SK-N-SH treated with all-trans-retinoic acid at 6 μM for 48 hours (cell line): ENCODE measurements at regions not wholly inside any gene's neighbourhood (a gene's known extent, or its start where the extent isn't known, plus 50 kb on each side); places are given as distances from the start of the nearest gene placed in this dataset.
A peak's percentile ranks its signal among the peaks of the same experiment; 100 is the strongest.

Experiments
- ATAC-seq: fragments of 200-7000 bp; cut with Tn5 transposase; 3 replicates; pipeline ENCODE4 v1.9.1; 2020; ENCODE audit warnings: mild to moderate bottlenecking, moderate library complexity
- ARNTL ChIP-seq: fragments of 450-650 bp; formaldehyde crosslinking; IDR thresholded peaks from 2 replicates; pipeline ENCODE4 v1.5.0; 2020; ENCODE audit warnings: low read depth, mild to moderate bottlenecking, moderate library complexity, borderline replicate concordance
- BACH2 ChIP-seq: fragments of 250-450 bp; sonication (Bioruptor Pico); IDR thresholded peaks from 2 replicates; pipeline ENCODE4 v1.9.0; 2021; ENCODE audit warnings: mild to moderate bottlenecking, borderline replicate concordance
- CSRNP3 ChIP-seq: fragments of 250-450 bp; sonication (Bioruptor Pico); IDR thresholded peaks from 2 replicates; pipeline ENCODE4 v1.5.1; 2021; ENCODE audit warnings: mild to moderate bottlenecking, moderate library complexity
- ESRRG ChIP-seq: fragments of 250-450 bp; sonication (Bioruptor Pico); IDR thresholded peaks from 2 replicates; pipeline ENCODE4 v1.6.1; 2021; ENCODE audit warnings: mild to moderate bottlenecking
- GLIS3 ChIP-seq: fragments of 250-450 bp; sonication (Bioruptor Pico); IDR thresholded peaks from 2 replicates; pipeline ENCODE4 v1.5.0; 2020; ENCODE audit warnings: mild to moderate bottlenecking, moderate library complexity
- ISL1 ChIP-seq: fragments of 250-450 bp; sonication (Bioruptor Pico); IDR thresholded peaks from 2 replicates; pipeline ENCODE4 v2.1.2; 2022; ENCODE audit warnings: mild to moderate bottlenecking, moderate library complexity
- OSR1 ChIP-seq: fragments of 250-450 bp; sonication (Bioruptor Pico); IDR thresholded peaks from 2 replicates; pipeline ENCODE4 v1.8.0; 2022; ENCODE audit warnings: moderate library complexity, mild to moderate bottlenecking, inconsistent platforms
- PPARA ChIP-seq: fragments of 250-450 bp; sonication (Bioruptor Pico); IDR thresholded peaks from 2 replicates; pipeline ENCODE4 v1.5.0; 2020; ENCODE audit warnings: mild to moderate bottlenecking, borderline replicate concordance
- RARB ChIP-seq: fragments of 250-450 bp; sonication (Bioruptor Pico); IDR thresholded peaks from 2 replicates; pipeline ENCODE4 v1.8.0; 2021; ENCODE audit warnings: mild to moderate bottlenecking, moderate library complexity
- SNAI2 ChIP-seq: fragments of 250-450 bp; sonication (Bioruptor Pico); IDR thresholded peaks from 2 replicates; pipeline ENCODE4 v1.5.0; 2020; ENCODE audit warnings: mild to moderate bottlenecking, moderate library complexity
- TCF4 ChIP-seq: fragments of 250-450 bp; sonication (Bioruptor Pico); IDR thresholded peaks from 2 replicates; pipeline ENCODE4 v1.8.0; 2021; ENCODE audit warnings: mild to moderate bottlenecking, moderate library complexity, borderline replicate concordance
- TOX ChIP-seq: fragments of 250-450 bp; sonication (Bioruptor Pico); IDR thresholded peaks from 2 replicates; pipeline ENCODE4 v1.8.0; 2021; ENCODE audit warnings: mild to moderate bottlenecking, moderate library complexity, borderline replicate concordance
- ZC3H10 ChIP-seq: fragments of 250-450 bp; sonication (Bioruptor Pico); IDR thresholded peaks from 2 replicates; pipeline ENCODE4 v1.5.1; 2021; ENCODE audit warnings: mild to moderate bottlenecking, moderate library complexity
- ZFP3 ChIP-seq: fragments of 250-450 bp; sonication (Bioruptor Pico); IDR thresholded peaks from 2 replicates; pipeline ENCODE4 v1.5.0; 2020; ENCODE audit warnings: mild to moderate bottlenecking, moderate library complexity
- ZFP30 ChIP-seq: fragments of 450-650 bp; formaldehyde crosslinking; IDR thresholded peaks from 2 replicates; pipeline ENCODE4 v1.5.0; 2022; ENCODE audit warnings: mild to moderate bottlenecking, moderate library complexity
- ZNF565 ChIP-seq: fragments of 450-650 bp; formaldehyde crosslinking; conservative IDR thresholded peaks from 2 replicates; pipeline ENCODE4 v1.5.0; 2020; ENCODE audit warnings: low read depth, mild to moderate bottlenecking, moderate library complexity
- ZNF70 ChIP-seq: fragments of 450-650 bp; formaldehyde crosslinking; IDR thresholded peaks from 2 replicates; pipeline ENCODE4 v1.5.0; 2020; ENCODE audit warnings: mild to moderate bottlenecking, moderate library complexity
- ZNF8 ChIP-seq: fragments of 450-650 bp; formaldehyde crosslinking; IDR thresholded peaks from 2 replicates; pipeline ENCODE4 v1.5.0; 2020; ENCODE audit warnings: mild to moderate bottlenecking, moderate library complexity
- TF ChIP-seq, protein P1 (sequence below): fragments of 250-450 bp; sonication (Bioruptor Pico); IDR thresholded peaks from 2 replicates; pipeline ENCODE4 v1.8.0; 2020; ENCODE audit warnings: mild to moderate bottlenecking, moderate library complexity, borderline replicate concordance
- TF ChIP-seq, protein P2 (sequence below): fragments of 250-450 bp; sonication (Bioruptor Pico); IDR thresholded peaks from 2 replicates; pipeline ENCODE4 v1.5.1; 2020; ENCODE audit warnings: low read depth, mild to moderate bottlenecking, moderate library complexity
- TF ChIP-seq, protein P3 (sequence below): fragments of 250-450 bp; sonication (Bioruptor Pico); IDR thresholded peaks from 2 replicates; pipeline ENCODE4 v1.5.0; 2020; ENCODE audit warnings: mild to moderate bottlenecking, moderate library complexity

DNA sequence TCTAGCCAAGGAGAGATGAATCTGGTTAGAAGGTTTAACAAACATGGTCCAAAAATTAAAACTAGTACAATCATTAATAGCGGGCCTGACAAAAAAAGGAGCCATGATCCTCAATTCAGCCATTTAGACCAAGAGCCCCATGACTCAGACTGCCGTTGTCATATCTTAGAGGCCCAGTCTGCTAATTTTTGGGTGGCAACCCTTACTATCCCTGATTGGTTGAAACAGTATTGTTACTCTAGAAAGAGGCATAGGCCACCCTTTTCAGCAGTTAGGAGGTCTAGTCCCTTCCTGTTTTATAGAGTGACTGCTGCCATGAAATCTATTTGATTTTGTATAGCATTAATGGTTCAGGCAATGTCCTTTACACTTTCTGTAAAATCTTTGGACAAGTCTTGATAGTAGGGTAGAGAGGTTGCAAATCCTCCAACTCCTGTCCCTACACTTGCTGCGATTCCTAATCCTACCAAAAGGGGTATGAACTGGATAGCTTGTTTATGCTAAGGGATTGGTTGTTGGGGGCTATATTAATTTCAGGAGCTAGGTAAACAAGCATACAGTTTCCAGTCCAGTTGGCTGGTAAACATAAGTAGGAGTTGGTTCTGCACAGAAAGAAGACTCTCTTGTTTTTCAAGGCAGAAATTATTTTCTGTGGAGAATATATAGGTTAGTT, 1056.3 kb upstream of the CNTN5 start:
- no peak for ATAC-seq
- TF ChIP-seq ZFP3 (no peak), ZNF565 (CRISPR knock-in tag) (no peak), BACH2 (CRISPR knock-in tag) (no peak), ARNTL (CRISPR knock-in tag) (no peak), TOX (no peak), ZNF70 (CRISPR knock-in tag) (no peak), OSR1 (no peak), ESRRG (CRISPR knock-in tag) (no peak), GLIS3 (no peak), TCF4 (CRISPR knock-in tag) (no peak), ISL1 (no peak), RARB (no peak), CSRNP3 (no peak), ZFP30 (CRISPR knock-in tag) (no peak), SNAI2 (CRISPR knock-in tag) (no peak), ZC3H10 (CRISPR knock-in tag) (no peak)
- TF ChIP-seq, protein P1, sequence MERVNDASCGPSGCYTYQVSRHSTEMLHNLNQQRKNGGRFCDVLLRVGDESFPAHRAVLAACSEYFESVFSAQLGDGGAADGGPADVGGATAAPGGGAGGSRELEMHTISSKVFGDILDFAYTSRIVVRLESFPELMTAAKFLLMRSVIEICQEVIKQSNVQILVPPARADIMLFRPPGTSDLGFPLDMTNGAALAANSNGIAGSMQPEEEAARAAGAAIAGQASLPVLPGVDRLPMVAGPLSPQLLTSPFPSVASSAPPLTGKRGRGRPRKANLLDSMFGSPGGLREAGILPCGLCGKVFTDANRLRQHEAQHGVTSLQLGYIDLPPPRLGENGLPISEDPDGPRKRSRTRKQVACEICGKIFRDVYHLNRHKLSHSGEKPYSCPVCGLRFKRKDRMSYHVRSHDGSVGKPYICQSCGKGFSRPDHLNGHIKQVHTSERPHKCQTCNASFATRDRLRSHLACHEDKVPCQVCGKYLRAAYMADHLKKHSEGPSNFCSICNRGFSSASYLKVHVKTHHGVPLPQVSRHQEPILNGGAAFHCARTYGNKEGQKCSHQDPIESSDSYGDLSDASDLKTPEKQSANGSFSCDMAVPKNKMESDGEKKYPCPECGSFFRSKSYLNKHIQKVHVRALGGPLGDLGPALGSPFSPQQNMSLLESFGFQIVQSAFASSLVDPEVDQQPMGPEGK = no peak

- no peak for TF ChIP-seq GLIS3
- TF ChIP-seq, protein P2, sequence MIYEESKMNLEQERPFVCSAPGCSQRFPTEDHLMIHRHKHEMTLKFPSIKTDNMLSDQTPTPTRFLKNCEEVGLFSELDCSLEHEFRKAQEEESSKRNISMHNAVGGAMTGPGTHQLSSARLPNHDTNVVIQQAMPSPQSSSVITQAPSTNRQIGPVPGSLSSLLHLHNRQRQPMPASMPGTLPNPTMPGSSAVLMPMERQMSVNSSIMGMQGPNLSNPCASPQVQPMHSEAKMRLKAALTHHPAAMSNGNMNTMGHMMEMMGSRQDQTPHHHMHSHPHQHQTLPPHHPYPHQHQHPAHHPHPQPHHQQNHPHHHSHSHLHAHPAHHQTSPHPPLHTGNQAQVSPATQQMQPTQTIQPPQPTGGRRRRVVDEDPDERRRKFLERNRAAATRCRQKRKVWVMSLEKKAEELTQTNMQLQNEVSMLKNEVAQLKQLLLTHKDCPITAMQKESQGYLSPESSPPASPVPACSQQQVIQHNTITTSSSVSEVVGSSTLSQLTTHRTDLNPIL (CRISPR knock-in tag) = no peak
- no peak for TF ChIP-seq RARB
- TF ChIP-seq ZNF70 (CRISPR knock-in tag) = no peak
- TF ChIP-seq TOX = no peak
- TF ChIP-seq ESRRG (CRISPR knock-in tag) = no peak
- TF ChIP-seq, protein P3, sequence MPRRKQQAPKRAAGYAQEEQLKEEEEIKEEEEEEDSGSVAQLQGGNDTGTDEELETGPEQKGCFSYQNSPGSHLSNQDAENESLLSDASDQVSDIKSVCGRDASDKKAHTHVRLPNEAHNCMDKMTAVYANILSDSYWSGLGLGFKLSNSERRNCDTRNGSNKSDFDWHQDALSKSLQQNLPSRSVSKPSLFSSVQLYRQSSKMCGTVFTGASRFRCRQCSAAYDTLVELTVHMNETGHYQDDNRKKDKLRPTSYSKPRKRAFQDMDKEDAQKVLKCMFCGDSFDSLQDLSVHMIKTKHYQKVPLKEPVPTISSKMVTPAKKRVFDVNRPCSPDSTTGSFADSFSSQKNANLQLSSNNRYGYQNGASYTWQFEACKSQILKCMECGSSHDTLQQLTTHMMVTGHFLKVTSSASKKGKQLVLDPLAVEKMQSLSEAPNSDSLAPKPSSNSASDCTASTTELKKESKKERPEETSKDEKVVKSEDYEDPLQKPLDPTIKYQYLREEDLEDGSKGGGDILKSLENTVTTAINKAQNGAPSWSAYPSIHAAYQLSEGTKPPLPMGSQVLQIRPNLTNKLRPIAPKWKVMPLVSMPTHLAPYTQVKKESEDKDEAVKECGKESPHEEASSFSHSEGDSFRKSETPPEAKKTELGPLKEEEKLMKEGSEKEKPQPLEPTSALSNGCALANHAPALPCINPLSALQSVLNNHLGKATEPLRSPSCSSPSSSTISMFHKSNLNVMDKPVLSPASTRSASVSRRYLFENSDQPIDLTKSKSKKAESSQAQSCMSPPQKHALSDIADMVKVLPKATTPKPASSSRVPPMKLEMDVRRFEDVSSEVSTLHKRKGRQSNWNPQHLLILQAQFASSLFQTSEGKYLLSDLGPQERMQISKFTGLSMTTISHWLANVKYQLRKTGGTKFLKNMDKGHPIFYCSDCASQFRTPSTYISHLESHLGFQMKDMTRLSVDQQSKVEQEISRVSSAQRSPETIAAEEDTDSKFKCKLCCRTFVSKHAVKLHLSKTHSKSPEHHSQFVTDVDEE = no peak
- no peak for TF ChIP-seq PPARA (CRISPR knock-in tag)
- TF ChIP-seq TCF4 (CRISPR knock-in tag) = no peak
- no peak for TF ChIP-seq ZFP3
- no peak for TF ChIP-seq SNAI2 (CRISPR knock-in tag)
- no peak for TF ChIP-seq ZC3H10 (CRISPR knock-in tag)
- ATAC-seq = peak; percentile 92
Observed at GRCh38 chr11:97965849-97966646, 1054.7 kb upstream of the CNTN5 start.

GRCh38 chr11:97966901-97967300, 1053.8 kb upstream of the CNTN5 start:
- TF ChIP-seq ZNF8 (CRISPR knock-in tag) = no peak
- TF ChIP-seq ARNTL (CRISPR knock-in tag) = no peak
- no peak for TF ChIP-seq ZC3H10 (CRISPR knock-in tag)
- TF ChIP-seq BACH2 (CRISPR knock-in tag) = no peak
- TF ChIP-seq RARB = no peak
- TF ChIP-seq, protein P1 = no peak
- TF ChIP-seq PPARA (CRISPR knock-in tag) = no peak
- TF ChIP-seq, protein P3 = no peak
- no peak for TF ChIP-seq ESRRG (CRISPR knock-in tag)
- TF ChIP-seq CSRNP3 = no peak
- TF ChIP-seq TOX = no peak
- TF ChIP-seq ISL1 = no peak
- TF ChIP-seq ZFP3 = no peak
- no peak for TF ChIP-seq GLIS3
- TF ChIP-seq SNAI2 (CRISPR knock-in tag) = no peak
- TF ChIP-seq ZNF565 (CRISPR knock-in tag) = no peak
- TF ChIP-seq, all 23 proteins: peak for 0
- ATAC-seq = no peak
